GM12864 (cell line): ENCODE measurements at regions not wholly inside any gene's neighbourhood (a gene's known extent, or its start where the extent isn't known, plus 50 kb on each side); places are given as distances from the start of the nearest gene placed in this dataset.

ENCODE experiments used
- DNase-seq: peaks from one replicate; pipeline ENCODE4 v3.0.0-alpha.2; 2011; ENCODE audit warnings: low read depth
- H3K4me3 ChIP-seq: 2 replicates; pipeline ENCODE4 v1.5.1; 2011; ENCODE audit warnings: mild to moderate bottlenecking, low read depth, low read length, control low read depth
- TF ChIP-seq, protein P1 (sequence below): IDR thresholded peaks from 2 replicates; pipeline ENCODE4 v1.5.1; 2011; ENCODE audit warnings: low read depth, mild to moderate bottlenecking, moderate library complexity, low read length, control low read depth, inconsistent platforms; ENCODE audit errors: missing control alignments

DNA sequence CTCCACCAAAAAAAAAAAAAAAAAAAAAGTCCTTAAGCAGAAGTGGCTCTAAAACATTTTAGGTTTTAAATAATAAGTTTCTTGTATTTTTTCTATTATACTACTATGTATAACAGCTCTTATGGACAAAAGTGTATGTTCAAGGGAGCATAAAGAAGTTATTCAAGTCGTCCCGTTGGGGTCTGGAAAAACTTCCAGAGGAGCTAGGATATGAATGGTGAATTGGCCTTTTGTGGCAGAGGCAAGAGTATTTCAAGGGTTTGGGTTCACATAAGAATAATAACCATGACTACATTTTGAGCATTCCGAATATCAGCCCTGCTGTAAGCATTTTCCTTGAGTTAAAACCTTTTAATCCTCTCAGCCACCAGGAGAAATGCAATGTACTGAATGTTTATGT, 50.6 kb upstream of the ARHGAP42 start:
- DNase-seq: no peak
- TF ChIP-seq, protein P1, sequence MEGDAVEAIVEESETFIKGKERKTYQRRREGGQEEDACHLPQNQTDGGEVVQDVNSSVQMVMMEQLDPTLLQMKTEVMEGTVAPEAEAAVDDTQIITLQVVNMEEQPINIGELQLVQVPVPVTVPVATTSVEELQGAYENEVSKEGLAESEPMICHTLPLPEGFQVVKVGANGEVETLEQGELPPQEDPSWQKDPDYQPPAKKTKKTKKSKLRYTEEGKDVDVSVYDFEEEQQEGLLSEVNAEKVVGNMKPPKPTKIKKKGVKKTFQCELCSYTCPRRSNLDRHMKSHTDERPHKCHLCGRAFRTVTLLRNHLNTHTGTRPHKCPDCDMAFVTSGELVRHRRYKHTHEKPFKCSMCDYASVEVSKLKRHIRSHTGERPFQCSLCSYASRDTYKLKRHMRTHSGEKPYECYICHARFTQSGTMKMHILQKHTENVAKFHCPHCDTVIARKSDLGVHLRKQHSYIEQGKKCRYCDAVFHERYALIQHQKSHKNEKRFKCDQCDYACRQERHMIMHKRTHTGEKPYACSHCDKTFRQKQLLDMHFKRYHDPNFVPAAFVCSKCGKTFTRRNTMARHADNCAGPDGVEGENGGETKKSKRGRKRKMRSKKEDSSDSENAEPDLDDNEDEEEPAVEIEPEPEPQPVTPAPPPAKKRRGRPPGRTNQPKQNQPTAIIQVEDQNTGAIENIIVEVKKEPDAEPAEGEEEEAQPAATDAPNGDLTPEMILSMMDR: no peak
- H3K4me3 ChIP-seq: no peak overlapping the region
